Esophagus muscularis mucosa (tissue), 4 donors: ENCODE measurements at regions not wholly inside any gene's neighbourhood (a gene's known extent, or its start where the extent isn't known, plus 50 kb on each side); places are given as distances from the start of the nearest gene placed in this dataset.

Experiments used
- EP300 ChIP-seq: sonication (generic); formaldehyde crosslinking; IDR thresholded peaks from one replicate; pipeline ENCODE4 v1.6.1; 2017; ENCODE audit warnings: antibody characterized with exemption
- POLR2A ChIP-seq: fragments of 450-650 bp; IDR thresholded peaks from one replicate; pipeline ENCODE4 v1.6.1; 2017; ENCODE audit warnings: antibody characterized with exemption, moderate library complexity, mild to moderate bottlenecking, low read depth
- POLR2AphosphoS5 ChIP-seq, 2 donors: sonication (generic); formaldehyde crosslinking; IDR thresholded peaks; one replicate each; pipeline ENCODE4 v1.6.1; 2017; ENCODE audit warnings: antibody characterized with exemption in 2 of 2
- TF ChIP-seq, protein P1 (sequence below), 3 experiments: fragments of 200-600 bp in 2 of 3; fragments of 450-650 bp in 1 of 3; sonication (generic) in 2 of 3; IDR thresholded peaks; one replicate each; pipeline ENCODE4 v1.5.1; 2017 to 2019; ENCODE audit warnings: antibody characterized with exemption in 3 of 3, mild to moderate bottlenecking in 2 of 3, moderate library complexity in 1 of 3

DNA sequence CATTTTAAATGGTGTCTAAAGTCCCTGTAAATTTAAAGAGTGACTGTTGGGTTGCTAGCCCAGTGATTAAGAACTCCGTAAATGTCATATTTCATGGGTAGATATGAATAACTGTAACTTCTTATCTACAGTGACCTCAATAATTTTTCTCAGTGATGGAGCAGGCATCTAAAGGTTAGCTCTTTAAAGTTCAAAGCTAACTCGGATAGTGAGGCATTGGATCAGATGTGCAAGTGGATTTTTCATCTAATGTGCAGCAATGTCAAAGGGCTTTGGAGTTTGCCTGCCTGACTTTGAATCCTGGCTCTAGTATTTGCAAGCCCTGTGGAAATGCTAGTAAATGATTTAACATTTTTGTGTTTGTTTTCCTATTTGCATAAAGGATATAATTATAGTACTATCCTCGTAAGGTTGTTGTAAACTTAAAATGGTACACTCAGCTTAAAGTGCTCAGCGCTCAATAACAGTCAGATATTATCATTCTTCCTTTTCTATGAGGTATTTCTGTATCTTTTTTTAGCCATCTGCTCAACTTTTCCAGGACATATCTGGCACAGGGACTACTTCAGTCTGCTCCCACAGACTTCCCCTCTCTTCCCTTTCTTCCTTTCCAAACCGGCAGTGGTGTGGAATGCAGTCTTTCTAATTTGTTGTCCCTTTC lies 163.7 kb upstream of the ELL2 start:
- TF ChIP-seq, protein P1, sequence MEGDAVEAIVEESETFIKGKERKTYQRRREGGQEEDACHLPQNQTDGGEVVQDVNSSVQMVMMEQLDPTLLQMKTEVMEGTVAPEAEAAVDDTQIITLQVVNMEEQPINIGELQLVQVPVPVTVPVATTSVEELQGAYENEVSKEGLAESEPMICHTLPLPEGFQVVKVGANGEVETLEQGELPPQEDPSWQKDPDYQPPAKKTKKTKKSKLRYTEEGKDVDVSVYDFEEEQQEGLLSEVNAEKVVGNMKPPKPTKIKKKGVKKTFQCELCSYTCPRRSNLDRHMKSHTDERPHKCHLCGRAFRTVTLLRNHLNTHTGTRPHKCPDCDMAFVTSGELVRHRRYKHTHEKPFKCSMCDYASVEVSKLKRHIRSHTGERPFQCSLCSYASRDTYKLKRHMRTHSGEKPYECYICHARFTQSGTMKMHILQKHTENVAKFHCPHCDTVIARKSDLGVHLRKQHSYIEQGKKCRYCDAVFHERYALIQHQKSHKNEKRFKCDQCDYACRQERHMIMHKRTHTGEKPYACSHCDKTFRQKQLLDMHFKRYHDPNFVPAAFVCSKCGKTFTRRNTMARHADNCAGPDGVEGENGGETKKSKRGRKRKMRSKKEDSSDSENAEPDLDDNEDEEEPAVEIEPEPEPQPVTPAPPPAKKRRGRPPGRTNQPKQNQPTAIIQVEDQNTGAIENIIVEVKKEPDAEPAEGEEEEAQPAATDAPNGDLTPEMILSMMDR (IDR thresholded peaks at IDR 0.05), result no peak
- no peak for TF ChIP-seq POLR2A
- no peak for TF ChIP-seq POLR2AphosphoS5 (IDR thresholded peaks at IDR 0.05)
- TF ChIP-seq EP300, result no peak
